ENCODE measurements at regions not wholly inside any gene's neighbourhood (a gene's known extent, or its start where the extent isn't known, plus 50 kb on each side); places are given as distances from the start of the nearest gene placed in this dataset.

- no peaks in the 10 kb centered on the region for H3K27me3 ChIP-seq (ENCODE audit: control insufficient read depth, insufficient read depth, low read length)
- no peak overlapping the region for H3K4me3 ChIP-seq (ENCODE audit: low read depth, low read length)
- H3K27ac ChIP-seq (ENCODE audit: low read depth, low read length) = no peak overlapping the region
- H3K36me3 ChIP-seq (ENCODE audit: control insufficient read depth, insufficient read depth, low read length) = no peaks in the 10 kb centered on the region
- H3K9me3 ChIP-seq (ENCODE audit: control insufficient read depth, insufficient read depth, low read depth, low read length) = peaks cover 18% of the 10 kb centered on the region
- H3K9ac ChIP-seq (ENCODE audit: low read length) = no peak overlapping the region
- H3K4me1 ChIP-seq (ENCODE audit: control insufficient read depth, insufficient read depth, low read length) = no peaks in the 10 kb centered on the region
Measured at GRCh38 chr5:106171132-106171531, 1499.6 kb downstream of the EFNA5 start.

GRCh38 chr5:106167766-106168165, 1503.0 kb downstream of the EFNA5 start:
- no peak overlapping the region for H3K4me3 ChIP-seq (ENCODE audit: low read depth, low read length)
- no peaks in the 10 kb centered on the region for H3K4me1 ChIP-seq (ENCODE audit: control insufficient read depth, insufficient read depth, low read length)
- peaks cover 4% of the 10 kb centered on the region for H3K9me3 ChIP-seq (ENCODE audit: control insufficient read depth, insufficient read depth, low read depth, low read length)
- no peak overlapping the region for H3K9ac ChIP-seq (ENCODE audit: low read length)
- H3K27ac ChIP-seq (ENCODE audit: low read depth, low read length) = no peak overlapping the region
- H3K36me3 ChIP-seq (ENCODE audit: control insufficient read depth, insufficient read depth, low read length) = no peaks in the 10 kb centered on the region
- no peaks in the 10 kb centered on the region for H3K27me3 ChIP-seq (ENCODE audit: control insufficient read depth, insufficient read depth, low read length)

GRCh38 chr5:106163233-106163632, 1507.5 kb downstream of the EFNA5 start:
- no peaks in the 10 kb centered on the region for H3K9me3 ChIP-seq (ENCODE audit: control insufficient read depth, insufficient read depth, low read depth, low read length)
- no peaks in the 10 kb centered on the region for H3K27me3 ChIP-seq (ENCODE audit: control insufficient read depth, insufficient read depth, low read length)
- no peak overlapping the region for H3K9ac ChIP-seq (ENCODE audit: low read length)
- no peak overlapping the region for H3K4me3 ChIP-seq (ENCODE audit: low read depth, low read length)
- H3K4me1 ChIP-seq (ENCODE audit: control insufficient read depth, insufficient read depth, low read length) = no peaks in the 10 kb centered on the region
- H3K27ac ChIP-seq (ENCODE audit: low read depth, low read length) = no peak overlapping the region
- no peaks in the 10 kb centered on the region for H3K36me3 ChIP-seq (ENCODE audit: control insufficient read depth, insufficient read depth, low read length)

- Histone ChIP-seq H3K27me3 (ENCODE audit: control insufficient read depth, insufficient read depth, low read length) (no peaks in the 10 kb centered on the region), H3K36me3 (ENCODE audit: control insufficient read depth, insufficient read depth, low read length) (no peaks in the 10 kb centered on the region), H3K4me1 (ENCODE audit: control insufficient read depth, insufficient read depth, low read length) (no peaks in the 10 kb centered on the region), H3K9me3 (ENCODE audit: control insufficient read depth, insufficient read depth, low read depth, low read length) (no peaks in the 10 kb centered on the region), H3K9ac (ENCODE audit: low read length) (no peak overlapping the region), H3K4me3 (ENCODE audit: low read depth, low read length) (no peak overlapping the region), H3K27ac (ENCODE audit: low read depth, low read length) (no peak overlapping the region)
Measured at GRCh38 chr5:106159616-106160015, 1511.1 kb downstream of the EFNA5 start.

DNA sequence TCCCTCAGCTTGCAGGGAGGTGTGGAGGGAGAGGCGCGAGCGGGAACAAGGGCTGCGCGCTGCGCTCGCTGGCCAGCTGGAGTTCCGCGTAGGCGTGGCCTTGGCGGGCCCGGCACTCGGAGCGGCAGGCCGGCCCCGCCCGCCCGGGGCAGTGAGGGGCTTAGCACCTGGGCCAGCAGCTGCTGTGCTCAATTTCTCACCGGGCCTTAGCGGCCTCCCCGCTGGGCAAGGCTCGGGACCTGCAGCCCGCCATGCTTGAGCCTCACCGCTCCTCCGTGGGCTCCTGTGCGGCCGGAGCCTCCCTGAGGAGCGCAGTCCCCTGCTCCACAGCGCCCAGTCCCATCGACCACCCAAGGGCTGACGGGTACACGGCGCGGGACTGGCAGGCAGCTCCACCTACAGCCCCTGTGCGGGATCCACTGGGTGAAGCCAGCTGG, 1516.4 kb downstream of the EFNA5 start:
- H3K9me3 ChIP-seq (ENCODE audit: control insufficient read depth, insufficient read depth, low read depth, low read length) = no peaks in the 10 kb centered on the region
- no peaks in the 10 kb centered on the region for H3K36me3 ChIP-seq (ENCODE audit: control insufficient read depth, insufficient read depth, low read length)
- H3K4me1 ChIP-seq (ENCODE audit: control insufficient read depth, insufficient read depth, low read length) = no peaks in the 10 kb centered on the region
- H3K9ac ChIP-seq (ENCODE audit: low read length) = no peak overlapping the region
- peak overlapping the region; percentile 47 for H3K4me3 ChIP-seq (ENCODE audit: low read depth, low read length)
- no peak overlapping the region for H3K27ac ChIP-seq (ENCODE audit: low read depth, low read length)
- H3K27me3 ChIP-seq (ENCODE audit: control insufficient read depth, insufficient read depth, low read length) = no peaks in the 10 kb centered on the region

DNA sequence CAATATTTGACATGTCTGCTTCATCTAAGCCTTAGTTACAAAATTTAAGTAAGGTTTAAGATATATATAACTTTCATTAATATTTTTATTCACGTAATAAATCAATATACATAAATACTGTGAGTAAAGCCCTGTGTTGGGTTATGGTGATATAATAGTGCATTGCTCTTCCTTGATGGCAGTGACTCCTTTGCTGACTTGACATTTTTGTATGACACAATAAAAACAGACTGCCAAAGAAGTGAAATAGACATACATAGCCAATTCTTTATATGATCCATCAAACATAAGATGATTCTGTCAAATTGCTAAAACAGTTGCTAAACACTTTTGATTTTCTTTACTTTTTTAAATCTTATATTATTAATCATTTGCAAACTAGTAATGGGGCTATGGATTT, 1518.2 kb downstream of the EFNA5 start:
- H3K9ac ChIP-seq (ENCODE audit: low read length) = no peak overlapping the region
- H3K9me3 ChIP-seq (ENCODE audit: control insufficient read depth, insufficient read depth, low read depth, low read length) = no peaks in the 10 kb centered on the region
- no peaks in the 10 kb centered on the region for H3K36me3 ChIP-seq (ENCODE audit: control insufficient read depth, insufficient read depth, low read length)

GRCh38 chr5:106142116-106142515, 1528.6 kb downstream of the EFNA5 start:
- Histone ChIP-seq H3K27ac (ENCODE audit: low read depth, low read length) (no peak overlapping the region), H3K9me3 (ENCODE audit: control insufficient read depth, insufficient read depth, low read depth, low read length) (no peaks in the 10 kb centered on the region), H3K9ac (ENCODE audit: low read length) (no peak overlapping the region), H3K36me3 (ENCODE audit: control insufficient read depth, insufficient read depth, low read length) (no peaks in the 10 kb centered on the region), H3K4me1 (ENCODE audit: control insufficient read depth, insufficient read depth, low read length) (no peaks in the 10 kb centered on the region; the same call in 1 of the 2 replicates), H3K27me3 (ENCODE audit: control insufficient read depth, insufficient read depth, low read length) (no peaks in the 10 kb centered on the region), H3K4me3 (ENCODE audit: low read depth, low read length) (no peak overlapping the region)

More for the DNA sequence above, 1518.2 kb downstream of the EFNA5 start:
- Histone ChIP-seq H3K4me1 (ENCODE audit: control insufficient read depth, insufficient read depth, low read length) (no peaks in the 10 kb centered on the region), H3K27ac (ENCODE audit: low read depth, low read length) (no peak overlapping the region), H3K4me3 (ENCODE audit: low read depth, low read length) (no peak overlapping the region), H3K27me3 (ENCODE audit: control insufficient read depth, insufficient read depth, low read length) (no peaks in the 10 kb centered on the region)

GRCh38 chr5:106140101-106140500, 1530.6 kb downstream of the EFNA5 start:
- Histone ChIP-seq H3K27me3 (ENCODE audit: control insufficient read depth, insufficient read depth, low read length) (no peaks in the 10 kb centered on the region), H3K27ac (ENCODE audit: low read depth, low read length) (no peak overlapping the region), H3K9ac (ENCODE audit: low read length) (no peak overlapping the region), H3K4me1 (ENCODE audit: control insufficient read depth, insufficient read depth, low read length) (no peaks in the 10 kb centered on the region; the same call in 1 of the 2 replicates), H3K9me3 (ENCODE audit: control insufficient read depth, insufficient read depth, low read depth, low read length) (no peaks in the 10 kb centered on the region), H3K4me3 (ENCODE audit: low read depth, low read length) (no peak overlapping the region), H3K36me3 (ENCODE audit: control insufficient read depth, insufficient read depth, low read length) (no peaks in the 10 kb centered on the region)

- Histone ChIP-seq H3K9ac (ENCODE audit: low read length) (no peak overlapping the region), H3K36me3 (ENCODE audit: control insufficient read depth, insufficient read depth, low read length) (no peaks in the 10 kb centered on the region), H3K9me3 (ENCODE audit: control insufficient read depth, insufficient read depth, low read depth, low read length) (no peaks in the 10 kb centered on the region), H3K27ac (ENCODE audit: low read depth, low read length) (no peak overlapping the region), H3K4me3 (ENCODE audit: low read depth, low read length) (no peak overlapping the region), H3K4me1 (ENCODE audit: control insufficient read depth, insufficient read depth, low read length) (no peaks in the 10 kb centered on the region; the same call in 1 of the 2 replicates), H3K27me3 (ENCODE audit: control insufficient read depth, insufficient read depth, low read length) (no peaks in the 10 kb centered on the region)
Measured at GRCh38 chr5:106136061-106136460, 1534.7 kb downstream of the EFNA5 start.

- Histone ChIP-seq H3K4me3 (ENCODE audit: low read depth, low read length) (no peak overlapping the region), H3K36me3 (ENCODE audit: control insufficient read depth, insufficient read depth, low read length) (no peaks in the 10 kb centered on the region), H3K9me3 (ENCODE audit: control insufficient read depth, insufficient read depth, low read depth, low read length) (no peaks in the 10 kb centered on the region), H3K27ac (ENCODE audit: low read depth, low read length) (no peak overlapping the region), H3K4me1 (ENCODE audit: control insufficient read depth, insufficient read depth, low read length) (no peaks in the 10 kb centered on the region; the same call in 1 of the 2 replicates), H3K27me3 (ENCODE audit: control insufficient read depth, insufficient read depth, low read length) (no peaks in the 10 kb centered on the region), H3K9ac (ENCODE audit: low read length) (no peak overlapping the region)
Measured at GRCh38 chr5:106135473-106135872, 1535.3 kb downstream of the EFNA5 start.

- H3K9ac ChIP-seq (ENCODE audit: low read length) = no peak overlapping the region
- no peaks in the 10 kb centered on the region for H3K36me3 ChIP-seq (ENCODE audit: control insufficient read depth, insufficient read depth, low read length)
- H3K9me3 ChIP-seq (ENCODE audit: control insufficient read depth, insufficient read depth, low read depth, low read length) = no peaks in the 10 kb centered on the region
- no peak overlapping the region for H3K27ac ChIP-seq (ENCODE audit: low read depth, low read length)
- no peaks in the 10 kb centered on the region for H3K4me1 ChIP-seq (ENCODE audit: control insufficient read depth, insufficient read depth, low read length)
- no peak overlapping the region for H3K4me3 ChIP-seq (ENCODE audit: low read depth, low read length)
- no peaks in the 10 kb centered on the region for H3K27me3 ChIP-seq (ENCODE audit: control insufficient read depth, insufficient read depth, low read length)
Measured at GRCh38 chr5:106134549-106134948, 1536.2 kb downstream of the EFNA5 start.

GRCh38 chr5:106127985-106128384, 1542.8 kb downstream of the EFNA5 start:
- peaks cover 12% of the 10 kb centered on the region for H3K4me1 ChIP-seq (ENCODE audit: control insufficient read depth, insufficient read depth, low read length)
- no peaks in the 10 kb centered on the region for H3K27me3 ChIP-seq (ENCODE audit: control insufficient read depth, insufficient read depth, low read length)
- no peak overlapping the region for H3K27ac ChIP-seq (ENCODE audit: low read depth, low read length)
- H3K4me3 ChIP-seq (ENCODE audit: low read depth, low read length) = no peak overlapping the region
- H3K9ac ChIP-seq (ENCODE audit: low read length) = no peak overlapping the region
- no peaks in the 10 kb centered on the region for H3K9me3 ChIP-seq (ENCODE audit: control insufficient read depth, insufficient read depth, low read depth, low read length)
- no peaks in the 10 kb centered on the region for H3K36me3 ChIP-seq (ENCODE audit: control insufficient read depth, insufficient read depth, low read length)

All from HUES6 (cell line).